ENCODE measurements at regions not wholly inside any gene's neighbourhood (a gene's known extent, or its start where the extent isn't known, plus 50 kb on each side); places are given as distances from the start of the nearest gene placed in this dataset.

DNA sequence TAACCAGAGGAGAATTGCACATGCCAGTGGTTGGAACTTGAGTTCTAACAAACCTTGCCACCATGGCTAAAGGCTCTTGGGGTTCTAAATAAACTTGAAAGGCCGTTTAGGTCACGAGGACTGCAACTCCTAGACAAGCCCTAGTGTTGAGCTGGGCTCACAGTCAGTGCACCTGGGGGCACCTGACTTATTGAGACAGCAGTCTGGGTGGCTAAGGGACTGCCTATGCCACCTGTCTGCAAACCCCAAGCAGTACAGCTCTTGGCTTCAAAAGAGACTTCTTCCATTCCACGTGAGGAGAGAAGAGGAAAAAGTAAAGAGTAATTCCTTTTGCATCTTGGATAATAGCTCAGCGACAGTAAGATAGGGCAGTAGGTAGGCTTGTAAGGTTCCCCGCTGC lies 765.6 kb upstream of the FOXG1 start:
- ATAC-seq (no peak), DNase-seq (no peak)
- TF ChIP-seq, protein P1, sequence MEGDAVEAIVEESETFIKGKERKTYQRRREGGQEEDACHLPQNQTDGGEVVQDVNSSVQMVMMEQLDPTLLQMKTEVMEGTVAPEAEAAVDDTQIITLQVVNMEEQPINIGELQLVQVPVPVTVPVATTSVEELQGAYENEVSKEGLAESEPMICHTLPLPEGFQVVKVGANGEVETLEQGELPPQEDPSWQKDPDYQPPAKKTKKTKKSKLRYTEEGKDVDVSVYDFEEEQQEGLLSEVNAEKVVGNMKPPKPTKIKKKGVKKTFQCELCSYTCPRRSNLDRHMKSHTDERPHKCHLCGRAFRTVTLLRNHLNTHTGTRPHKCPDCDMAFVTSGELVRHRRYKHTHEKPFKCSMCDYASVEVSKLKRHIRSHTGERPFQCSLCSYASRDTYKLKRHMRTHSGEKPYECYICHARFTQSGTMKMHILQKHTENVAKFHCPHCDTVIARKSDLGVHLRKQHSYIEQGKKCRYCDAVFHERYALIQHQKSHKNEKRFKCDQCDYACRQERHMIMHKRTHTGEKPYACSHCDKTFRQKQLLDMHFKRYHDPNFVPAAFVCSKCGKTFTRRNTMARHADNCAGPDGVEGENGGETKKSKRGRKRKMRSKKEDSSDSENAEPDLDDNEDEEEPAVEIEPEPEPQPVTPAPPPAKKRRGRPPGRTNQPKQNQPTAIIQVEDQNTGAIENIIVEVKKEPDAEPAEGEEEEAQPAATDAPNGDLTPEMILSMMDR (IDR thresholded peaks at IDR 0.05): no peak
- no peaks in the 10 kb centered on the region for H3K9me3 ChIP-seq
- no peaks in the 10 kb centered on the region for H3K4me1 ChIP-seq (ENCODE audit: low read depth)
- H3K4me3 ChIP-seq: no peak overlapping the region
- H3K36me3 ChIP-seq (ENCODE audit: low read depth): no peaks in the 10 kb centered on the region
- intact Hi-C loops (cut with DNase I, micrococcal nuclease): no loop called here

DNA sequence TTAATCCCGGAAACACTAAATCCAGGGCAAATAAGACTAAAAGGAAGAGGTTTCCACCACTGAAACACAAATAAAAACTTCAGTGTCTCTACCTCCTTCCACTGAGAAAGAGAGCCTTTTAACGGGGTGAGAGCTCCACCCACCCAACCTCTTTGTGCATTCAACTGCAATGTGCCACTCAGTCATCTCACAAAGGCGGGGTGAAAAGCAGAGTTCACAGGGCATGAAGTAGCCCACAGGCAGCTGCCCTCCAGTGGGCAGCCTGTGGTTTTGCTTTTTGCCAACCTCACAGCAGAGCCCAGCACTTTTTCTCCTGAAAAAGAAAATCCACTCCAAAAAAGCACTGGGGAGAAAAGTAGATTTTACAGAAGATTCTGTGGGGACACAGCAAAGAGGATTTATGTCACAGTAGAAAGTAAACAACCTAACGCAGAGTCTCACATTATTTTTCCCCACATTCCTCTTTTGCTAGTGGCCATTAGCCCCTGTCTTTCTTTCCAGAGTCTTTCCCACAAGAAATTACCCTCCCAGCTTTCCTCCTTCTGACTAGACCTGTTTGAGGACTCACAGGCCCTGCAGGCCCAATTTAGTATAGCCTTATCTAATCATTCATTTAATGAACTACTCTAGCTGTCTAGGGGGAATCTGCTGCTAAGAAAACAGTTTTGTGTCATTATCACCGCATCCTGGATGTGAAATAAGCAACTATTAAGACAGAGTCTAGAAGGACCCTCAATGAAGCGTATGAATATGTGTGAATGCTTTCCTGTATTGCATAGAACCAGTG lies 753.8 kb upstream of the FOXG1 start:
- intact Hi-C loops (cut with DNase I, micrococcal nuclease): no loop called here
- no peaks in the 10 kb centered on the region for H3K4me1 ChIP-seq (ENCODE audit: low read depth)
- no peaks in the 10 kb centered on the region for H3K36me3 ChIP-seq (ENCODE audit: low read depth)
- H3K9me3 ChIP-seq: no peaks in the 10 kb centered on the region
- no peak for ATAC-seq
- TF ChIP-seq, protein P1 (IDR thresholded peaks at IDR 0.05): no peak
- no peak for DNase-seq
- H3K4me3 ChIP-seq: no peak overlapping the region

DNA sequence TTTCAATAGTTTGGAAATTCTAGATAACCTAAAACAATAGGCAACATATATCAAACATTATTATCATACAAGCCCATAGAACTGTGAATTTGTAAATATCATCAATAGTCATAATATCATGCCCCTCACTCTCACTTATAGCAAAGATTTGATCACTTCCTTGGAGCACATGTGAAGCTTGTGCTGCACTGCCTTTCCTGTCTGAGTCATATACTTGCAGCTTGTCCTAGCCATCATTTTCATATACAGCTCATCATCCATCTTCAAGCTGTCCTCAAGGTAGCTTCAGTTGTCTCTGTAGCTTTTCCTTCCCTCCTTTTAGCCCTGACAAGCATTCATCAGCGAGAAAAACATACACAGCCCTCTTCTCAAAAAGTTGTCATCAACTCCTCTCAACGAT lies 746.5 kb upstream of the FOXG1 start:
- H3K4me3 ChIP-seq: no peak overlapping the region
- H3K36me3 ChIP-seq (ENCODE audit: low read depth): no peaks in the 10 kb centered on the region
- TF ChIP-seq, protein P1 (IDR thresholded peaks at IDR 0.05): no peak
- DNase-seq (no peak), ATAC-seq (no peak)
- H3K9me3 ChIP-seq: no peaks in the 10 kb centered on the region
- no peaks in the 10 kb centered on the region for H3K4me1 ChIP-seq (ENCODE audit: low read depth)
- intact Hi-C loops (cut with DNase I, micrococcal nuclease): no loop called here

DNA sequence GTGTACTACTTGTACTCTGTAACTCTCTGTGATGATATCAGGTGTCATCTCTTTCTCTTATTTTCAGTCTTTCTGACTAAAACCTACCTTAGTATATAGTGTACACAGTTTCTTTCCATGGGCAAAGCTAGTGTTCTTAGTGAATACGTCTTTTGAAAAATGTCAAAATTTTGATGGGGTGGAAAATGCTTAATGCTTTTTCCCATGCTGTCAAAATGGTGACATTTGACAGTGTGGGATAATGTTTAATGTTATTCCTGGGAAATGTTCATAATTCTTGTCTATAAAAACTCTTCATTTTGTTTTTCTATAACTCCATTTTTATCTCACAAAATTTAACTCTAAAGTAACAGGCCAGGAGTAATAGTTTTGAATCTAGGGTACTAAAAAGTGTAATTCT lies 742.7 kb upstream of the FOXG1 start:
- no peak for ATAC-seq

DNA sequence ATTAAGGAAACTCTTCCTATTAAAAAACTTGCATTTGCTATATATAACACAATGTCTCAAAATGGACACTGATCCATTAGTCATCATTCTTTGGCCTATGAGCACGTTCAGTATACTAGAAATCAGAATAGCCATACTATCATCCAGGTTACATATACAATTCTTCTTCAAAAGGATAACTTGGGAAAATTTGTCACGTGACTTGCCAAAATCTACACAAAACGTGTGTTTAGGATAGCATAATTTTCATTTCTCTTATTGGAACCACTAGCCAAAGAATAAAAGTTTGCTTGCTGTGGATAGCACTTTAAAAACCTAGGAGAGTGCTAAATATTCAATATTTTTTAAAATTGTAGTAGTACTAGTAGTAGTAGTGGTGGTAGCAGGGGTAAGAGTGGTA lies 714.3 kb upstream of the FOXG1 start:
- ATAC-seq: no peak
- H3K36me3 ChIP-seq (ENCODE audit: low read depth): no peaks in the 10 kb centered on the region
- no peaks in the 10 kb centered on the region for H3K9me3 ChIP-seq
- no peak for DNase-seq
- no peak overlapping the region for H3K4me3 ChIP-seq
- intact Hi-C loops (cut with DNase I, micrococcal nuclease): no loop called here
- H3K4me1 ChIP-seq (ENCODE audit: low read depth): no peaks in the 10 kb centered on the region
- TF ChIP-seq, protein P1 (IDR thresholded peaks at IDR 0.05): no peak

More for the DNA sequence above, 742.7 kb upstream of the FOXG1 start:
- Histone ChIP-seq H3K9me3 (no peaks in the 10 kb centered on the region), H3K4me3 (no peak overlapping the region), H3K36me3 (ENCODE audit: low read depth) (no peaks in the 10 kb centered on the region), H3K4me1 (ENCODE audit: low read depth) (no peaks in the 10 kb centered on the region)
- no peak for DNase-seq
- intact Hi-C loops (cut with DNase I, micrococcal nuclease): no loop called here
- TF ChIP-seq, protein P1 (IDR thresholded peaks at IDR 0.05): no peak
